ENCODE measurements at regions not wholly inside any gene's neighbourhood (a gene's known extent, or its start where the extent isn't known, plus 50 kb on each side); places are given as distances from the start of the nearest gene placed in this dataset.
A peak's percentile ranks its signal among the peaks of the same experiment; 100 is the strongest.

DNA sequence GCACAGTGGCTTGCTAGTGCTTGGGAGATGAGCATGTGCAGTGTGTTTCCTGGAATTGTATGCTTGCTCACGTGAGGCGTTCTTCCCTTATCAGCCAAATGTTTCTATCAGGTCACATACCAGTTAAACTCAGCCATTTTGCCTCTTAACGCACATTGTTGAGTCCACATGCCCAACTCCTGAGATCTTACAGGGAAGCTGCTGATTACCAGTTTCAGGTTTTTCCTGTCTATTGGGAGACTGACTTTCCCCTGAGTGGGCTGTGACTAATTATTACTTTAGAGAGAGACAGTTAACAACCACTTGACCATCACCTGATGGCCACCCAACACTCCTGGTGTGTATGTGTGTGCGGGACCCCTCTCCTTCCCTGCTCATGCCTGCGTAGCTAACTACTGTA is 161.3 kb upstream of the PTGFR start:
- H3K9me2 ChIP-seq (replicated peaks; ENCODE audit: control insufficient read depth, low read length): no peaks in the 10 kb centered on the region
- no peaks in the 10 kb centered on the region for H3K9me3 ChIP-seq (ENCODE audit: control insufficient read depth, insufficient read depth, low read length)
- no peaks in the 10 kb centered on the region for H3K4me1 ChIP-seq (ENCODE audit: control insufficient read depth, low read length)
- H3K27me3 ChIP-seq (ENCODE audit: control insufficient read depth, low read length): no peaks in the 10 kb centered on the region
- H3K79me2 ChIP-seq (ENCODE audit: control insufficient read depth, low read length): no peaks in the 10 kb centered on the region
- H3K36me3 ChIP-seq (ENCODE audit: control insufficient read depth, low read length): no peaks in the 10 kb centered on the region
- H3K27ac ChIP-seq (ENCODE audit: low read depth, low read length): no peak overlapping the region
- H4K20me1 ChIP-seq (ENCODE audit: control insufficient read depth, insufficient read depth, low read depth, low read length): no peaks in the 10 kb centered on the region
- H3K4me3 ChIP-seq (ENCODE audit: low read length): no peak overlapping the region
- no peaks in the 10 kb centered on the region for H3F3A ChIP-seq (ENCODE audit: control insufficient read depth, insufficient read depth)
- TF ChIP-seq, protein P1, sequence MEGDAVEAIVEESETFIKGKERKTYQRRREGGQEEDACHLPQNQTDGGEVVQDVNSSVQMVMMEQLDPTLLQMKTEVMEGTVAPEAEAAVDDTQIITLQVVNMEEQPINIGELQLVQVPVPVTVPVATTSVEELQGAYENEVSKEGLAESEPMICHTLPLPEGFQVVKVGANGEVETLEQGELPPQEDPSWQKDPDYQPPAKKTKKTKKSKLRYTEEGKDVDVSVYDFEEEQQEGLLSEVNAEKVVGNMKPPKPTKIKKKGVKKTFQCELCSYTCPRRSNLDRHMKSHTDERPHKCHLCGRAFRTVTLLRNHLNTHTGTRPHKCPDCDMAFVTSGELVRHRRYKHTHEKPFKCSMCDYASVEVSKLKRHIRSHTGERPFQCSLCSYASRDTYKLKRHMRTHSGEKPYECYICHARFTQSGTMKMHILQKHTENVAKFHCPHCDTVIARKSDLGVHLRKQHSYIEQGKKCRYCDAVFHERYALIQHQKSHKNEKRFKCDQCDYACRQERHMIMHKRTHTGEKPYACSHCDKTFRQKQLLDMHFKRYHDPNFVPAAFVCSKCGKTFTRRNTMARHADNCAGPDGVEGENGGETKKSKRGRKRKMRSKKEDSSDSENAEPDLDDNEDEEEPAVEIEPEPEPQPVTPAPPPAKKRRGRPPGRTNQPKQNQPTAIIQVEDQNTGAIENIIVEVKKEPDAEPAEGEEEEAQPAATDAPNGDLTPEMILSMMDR (IDR thresholded peaks at IDR 0.05; ENCODE audit: low read depth, low read length, poor library complexity, severe bottlenecking): no peak
- TF ChIP-seq EZH2phosphoT487 (IDR thresholded peaks at IDR 0.05; ENCODE audit: borderline replicate concordance, low read length): no peak
- no peak overlapping the region for H3K4me2 ChIP-seq (ENCODE audit: low read length)

DNA sequence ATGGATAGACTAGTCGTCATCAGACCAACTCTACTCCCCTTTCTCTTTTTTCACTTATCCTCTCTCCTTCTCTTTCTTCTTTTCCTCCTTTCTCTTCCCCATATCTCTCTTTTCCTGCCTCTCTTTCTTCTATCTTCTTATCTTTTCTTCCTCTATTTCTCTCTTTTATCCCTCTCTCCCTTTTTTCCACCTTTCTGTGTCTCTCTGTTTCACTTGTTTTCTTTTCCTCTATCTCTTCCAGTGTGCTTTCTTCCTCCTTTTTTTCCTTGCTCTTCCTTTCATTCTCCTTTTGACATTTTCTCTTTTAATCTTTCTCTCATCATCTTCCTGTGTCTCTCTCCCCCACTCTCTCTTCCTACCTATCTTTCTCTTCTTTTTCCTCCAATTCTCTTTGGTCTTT is 159.0 kb upstream of the PTGFR start:
- Histone ChIP-seq H3K36me3 (ENCODE audit: control insufficient read depth, low read length) (no peaks in the 10 kb centered on the region), H3K4me3 (ENCODE audit: low read length) (no peak overlapping the region)

DNA sequence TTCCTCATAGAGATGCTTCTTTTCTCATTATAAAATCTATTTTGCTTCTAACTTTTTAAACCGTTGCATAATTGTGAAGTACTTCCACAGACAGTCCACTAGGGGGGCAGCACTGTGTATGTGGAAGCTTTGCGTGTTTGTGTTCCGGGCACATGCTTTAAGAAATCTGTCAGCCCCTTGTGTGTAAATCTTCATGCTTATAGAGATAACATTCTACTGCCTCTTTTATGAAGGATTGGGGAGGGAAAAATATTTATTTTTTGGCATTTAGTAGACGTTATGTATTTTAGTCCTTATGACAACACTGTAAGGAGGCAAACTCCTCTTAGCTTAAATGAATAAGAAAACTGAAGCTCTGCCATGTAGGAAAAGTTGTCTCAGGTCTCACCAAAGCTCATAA is 157.3 kb upstream of the PTGFR start:
- no peak for TF ChIP-seq EZH2phosphoT487 (IDR thresholded peaks at IDR 0.05; ENCODE audit: borderline replicate concordance, low read length)
- TF ChIP-seq, protein P1 (IDR thresholded peaks at IDR 0.05; ENCODE audit: low read depth, low read length, poor library complexity, severe bottlenecking): peak; percentile 89
- no peaks in the 10 kb centered on the region for H3K4me1 ChIP-seq (ENCODE audit: control insufficient read depth, low read length)

More for the DNA sequence above, 159.0 kb upstream of the PTGFR start:
- H3K9me3 ChIP-seq (ENCODE audit: control insufficient read depth, insufficient read depth, low read length): no peaks in the 10 kb centered on the region
- H3K27ac ChIP-seq (ENCODE audit: low read depth, low read length): no peak overlapping the region
- H3K4me1 ChIP-seq (ENCODE audit: control insufficient read depth, low read length): no peaks in the 10 kb centered on the region
- TF ChIP-seq, protein P1 (IDR thresholded peaks at IDR 0.05; ENCODE audit: low read depth, low read length, poor library complexity, severe bottlenecking): no peak
- no peak for TF ChIP-seq EZH2phosphoT487 (IDR thresholded peaks at IDR 0.05; ENCODE audit: borderline replicate concordance, low read length)
- H3K27me3 ChIP-seq (ENCODE audit: control insufficient read depth, low read length): no peaks in the 10 kb centered on the region
- H3K79me2 ChIP-seq (ENCODE audit: control insufficient read depth, low read length): no peaks in the 10 kb centered on the region
- H3K9me2 ChIP-seq (replicated peaks; ENCODE audit: control insufficient read depth, low read length): no peaks in the 10 kb centered on the region
- H3K4me2 ChIP-seq (ENCODE audit: low read length): no peak overlapping the region
- no peaks in the 10 kb centered on the region for H4K20me1 ChIP-seq (ENCODE audit: control insufficient read depth, insufficient read depth, low read depth, low read length)
- H3F3A ChIP-seq (ENCODE audit: control insufficient read depth, insufficient read depth): no peaks in the 10 kb centered on the region

DNA sequence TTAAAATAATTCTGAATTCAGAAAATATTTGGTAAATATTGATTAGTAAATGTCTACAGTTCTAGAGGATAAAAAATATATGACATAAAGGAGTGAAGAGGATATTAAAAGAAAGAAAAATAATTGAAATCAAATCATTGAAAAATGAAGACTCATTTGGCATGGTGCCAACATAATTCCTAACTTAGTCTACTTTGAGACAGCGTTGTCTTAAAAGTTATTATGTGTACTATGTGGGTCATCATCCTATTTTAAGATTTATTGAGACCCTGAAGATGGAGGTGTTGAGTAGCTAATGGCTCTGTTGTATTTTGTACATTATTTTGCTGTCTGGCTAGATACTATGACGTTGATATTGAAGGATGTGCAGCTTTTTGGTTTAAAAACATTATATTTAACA is 156.7 kb upstream of the PTGFR start:
- Histone ChIP-seq H3K4me1 (ENCODE audit: control insufficient read depth, low read length) (no peaks in the 10 kb centered on the region), H4K20me1 (ENCODE audit: control insufficient read depth, insufficient read depth, low read depth, low read length) (no peaks in the 10 kb centered on the region), H3K79me2 (ENCODE audit: control insufficient read depth, low read length) (no peaks in the 10 kb centered on the region), H3K4me3 (ENCODE audit: low read length) (no peak overlapping the region), H3K9me2 (replicated peaks; ENCODE audit: control insufficient read depth, low read length) (no peaks in the 10 kb centered on the region), H3K4me2 (ENCODE audit: low read length) (no peak overlapping the region), H3K36me3 (ENCODE audit: control insufficient read depth, low read length) (no peaks in the 10 kb centered on the region), H3K27ac (ENCODE audit: low read depth, low read length) (no peak overlapping the region), H3K9me3 (ENCODE audit: control insufficient read depth, insufficient read depth, low read length) (no peaks in the 10 kb centered on the region), H3K27me3 (ENCODE audit: control insufficient read depth, low read length) (no peaks in the 10 kb centered on the region), H3F3A (ENCODE audit: control insufficient read depth, insufficient read depth) (no peaks in the 10 kb centered on the region)
- TF ChIP-seq, protein P1 (IDR thresholded peaks at IDR 0.05; ENCODE audit: low read depth, low read length, poor library complexity, severe bottlenecking): no peak
- no peak for TF ChIP-seq EZH2phosphoT487 (IDR thresholded peaks at IDR 0.05; ENCODE audit: borderline replicate concordance, low read length)

More for the DNA sequence above, 157.3 kb upstream of the PTGFR start:
- Histone ChIP-seq H3K4me3 (ENCODE audit: low read length) (no peak overlapping the region), H3K27ac (ENCODE audit: low read depth, low read length) (no peak overlapping the region), H3K79me2 (ENCODE audit: control insufficient read depth, low read length) (no peaks in the 10 kb centered on the region), H3K9me3 (ENCODE audit: control insufficient read depth, insufficient read depth, low read length) (no peaks in the 10 kb centered on the region), H4K20me1 (ENCODE audit: control insufficient read depth, insufficient read depth, low read depth, low read length) (no peaks in the 10 kb centered on the region), H3F3A (ENCODE audit: control insufficient read depth, insufficient read depth) (no peaks in the 10 kb centered on the region), H3K36me3 (ENCODE audit: control insufficient read depth, low read length) (no peaks in the 10 kb centered on the region), H3K9me2 (replicated peaks; ENCODE audit: control insufficient read depth, low read length) (no peaks in the 10 kb centered on the region), H3K27me3 (ENCODE audit: control insufficient read depth, low read length) (no peaks in the 10 kb centered on the region), H3K4me2 (ENCODE audit: low read length) (no peak overlapping the region)
